ENCODE measurements at regions not wholly inside any gene's neighbourhood (a gene's known extent, or its start where the extent isn't known, plus 50 kb on each side); places are given as distances from the start of the nearest gene placed in this dataset.

DNA sequence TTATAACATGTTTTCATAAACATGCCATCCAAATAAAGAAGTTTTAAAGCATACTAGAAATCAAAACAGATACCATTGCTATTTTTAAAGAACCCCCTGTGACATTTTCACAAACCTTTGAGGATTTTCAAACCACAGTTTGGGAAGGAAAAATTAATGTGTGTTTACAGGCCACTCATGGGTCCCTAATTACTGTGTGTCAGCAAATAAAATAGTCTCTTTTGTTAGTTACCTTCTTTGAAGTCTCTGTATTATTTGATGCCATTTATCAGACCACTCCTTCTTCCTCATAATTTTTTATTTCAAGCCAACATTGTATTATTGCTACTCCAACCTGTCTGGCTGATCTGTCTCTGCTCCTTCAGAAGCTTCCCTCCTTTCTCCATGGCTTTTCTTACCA, 72.6 kb upstream of the TET2 start:
- Histone ChIP-seq H3K27ac (ENCODE audit: low read depth in 1 of 2, low read length in 2 of 2) (no peak overlapping the region), H3K36me3 (ENCODE audit: control insufficient read depth in 1 of 2, insufficient read depth in 2 of 2, low read length in 1 of 2) (no peaks in the 10 kb centered on the region), H3K27me3 (ENCODE audit: control insufficient read depth in 1 of 2, insufficient read depth in 2 of 2, low read length in 1 of 2) (peaks cover 0 to 3% of the 10 kb centered on the region in 2 donors), H3K9me3 (ENCODE audit: control insufficient read depth, low read length) (no peaks in the 10 kb centered on the region), H3K4me3 (ENCODE audit: low read length in 2 of 2) (no peak overlapping the region), H3K4me1 (ENCODE audit: control insufficient read depth in 1 of 2, insufficient read depth in 2 of 2, low read length in 2 of 2) (no peaks in the 10 kb centered on the region)
- intact Hi-C loops (cut with DNase I): no loop called here
- ATAC-seq (ENCODE audit: low FRiP score) (no peak), DNase-seq (no peak)

DNA sequence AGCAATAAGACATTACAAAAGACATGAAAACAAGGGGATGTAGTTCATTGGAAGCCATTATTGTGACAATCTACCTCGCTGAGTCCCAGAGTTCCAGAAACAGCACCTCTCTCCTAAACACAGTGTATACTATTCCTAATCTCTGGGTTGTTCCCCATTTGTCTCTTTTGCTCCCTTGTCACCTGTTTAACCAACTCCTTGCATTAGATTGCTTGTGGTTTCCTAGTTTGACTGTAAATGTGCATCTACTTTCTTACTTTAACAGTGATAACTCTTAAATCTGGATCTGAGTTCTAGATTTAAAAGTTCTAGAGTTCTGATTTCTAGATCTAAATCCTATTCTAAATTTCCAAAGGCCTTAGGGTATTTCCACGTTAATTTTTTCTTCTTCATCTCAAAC, 71.6 kb upstream of the TET2 start:
- H3K4me1 ChIP-seq (ENCODE audit: control insufficient read depth in 1 of 2, insufficient read depth in 2 of 2, low read length in 2 of 2): no peaks in the 10 kb centered on the region

DNA sequence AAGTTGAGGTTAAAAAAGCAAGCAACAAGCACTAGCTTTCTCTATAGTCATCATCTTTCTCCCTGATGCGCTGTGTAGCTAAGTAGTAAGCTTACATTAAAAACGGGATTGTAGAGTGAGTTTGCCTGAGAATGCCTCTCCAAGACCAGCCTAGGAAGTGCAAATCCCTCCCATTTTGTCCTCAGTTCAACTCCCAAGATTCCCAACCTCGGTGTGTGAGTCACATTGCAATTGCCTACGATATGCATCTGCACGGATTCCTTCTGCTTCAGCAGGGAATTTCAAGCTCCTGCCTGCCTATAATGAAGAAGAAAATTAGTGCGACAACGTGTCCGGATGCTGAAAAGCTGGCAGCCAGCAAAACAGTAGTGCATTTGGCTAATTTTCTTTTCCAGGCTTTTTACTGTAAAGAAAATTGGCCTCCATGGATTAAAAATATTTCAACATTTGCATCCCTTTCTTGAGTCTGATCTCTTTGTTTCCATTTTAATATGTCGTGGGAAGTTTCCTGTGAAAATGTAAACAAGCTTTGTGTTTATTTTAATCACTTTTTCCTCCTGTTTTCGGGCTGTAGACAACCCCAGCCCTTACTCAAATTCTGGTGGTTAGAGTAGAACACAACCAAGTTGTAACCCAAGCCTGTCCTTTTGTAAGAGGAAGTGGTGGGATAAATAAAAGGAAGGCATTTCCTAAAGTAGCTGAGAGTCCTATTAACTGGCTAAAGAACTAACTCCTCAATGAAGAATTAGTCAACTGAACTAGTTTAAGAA, 58.4 kb upstream of the TET2 start:
- intact Hi-C loops (cut with DNase I): no loop called here
- DNase-seq (no peak), ATAC-seq (ENCODE audit: low FRiP score) (peak; percentile 70)
- WGBS, 2 donors: 26 to 27% methylated on average over 10 of the region's 10 CpGs
- Histone ChIP-seq H3K9me3 (ENCODE audit: control insufficient read depth, low read length) (no peaks in the 10 kb centered on the region), H3K4me3 (ENCODE audit: low read length in 2 of 2) (no peak overlapping the region), H3K4me1 (ENCODE audit: control insufficient read depth in 1 of 2, insufficient read depth in 2 of 2, low read length in 2 of 2) (peaks cover 0 to 1% of the 10 kb centered on the region in 2 donors), H3K36me3 (ENCODE audit: control insufficient read depth in 1 of 2, insufficient read depth in 2 of 2, low read length in 1 of 2) (no peaks in the 10 kb centered on the region), H3K27me3 (ENCODE audit: control insufficient read depth in 1 of 2, insufficient read depth in 2 of 2, low read length in 1 of 2) (no peaks in the 10 kb centered on the region), H3K27ac (ENCODE audit: low read depth in 1 of 2, low read length in 2 of 2) (no peak overlapping the region)

More for the DNA sequence above, 71.6 kb upstream of the TET2 start:
- no peak for DNase-seq
- Histone ChIP-seq H3K36me3 (ENCODE audit: control insufficient read depth in 1 of 2, insufficient read depth in 2 of 2, low read length in 1 of 2) (no peaks in the 10 kb centered on the region), H3K9me3 (ENCODE audit: control insufficient read depth, low read length) (no peaks in the 10 kb centered on the region), H3K27ac (ENCODE audit: low read depth in 1 of 2, low read length in 2 of 2) (no peak overlapping the region), H3K4me3 (ENCODE audit: low read length in 2 of 2) (no peak overlapping the region), H3K27me3 (ENCODE audit: control insufficient read depth in 1 of 2, insufficient read depth in 2 of 2, low read length in 1 of 2) (peaks cover 0 to 3% of the 10 kb centered on the region in 2 donors)
- intact Hi-C loops (cut with DNase I): no loop called here
- WGBS, 2 donors: 61 to 68% methylated on average over 2 of the region's 2 CpGs
- no peak for ATAC-seq (ENCODE audit: low FRiP score)

DNA sequence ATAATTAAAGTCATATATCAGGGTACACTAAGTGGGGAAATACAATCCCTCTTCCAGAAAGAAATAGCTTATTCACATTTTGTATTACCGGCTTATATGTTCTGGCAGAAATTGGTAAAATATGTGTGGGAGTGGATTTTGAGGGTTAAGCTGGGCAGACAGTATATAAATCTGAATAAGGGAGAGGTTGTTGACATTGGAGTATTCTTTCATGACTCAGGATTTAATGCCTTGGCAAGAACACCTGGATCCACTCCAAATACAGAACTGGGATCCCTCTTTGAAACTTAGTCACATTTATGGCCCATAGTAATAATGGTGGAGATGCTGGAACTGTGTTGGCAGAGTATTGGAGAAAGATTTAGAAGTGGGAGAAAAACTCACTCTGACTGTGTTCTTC, 54.3 kb upstream of the TET2 start:
- no peak overlapping the region for H3K27ac ChIP-seq (ENCODE audit: low read depth in 1 of 2, low read length in 2 of 2)
- no peaks in the 10 kb centered on the region for H3K36me3 ChIP-seq (ENCODE audit: control insufficient read depth in 1 of 2, insufficient read depth in 2 of 2, low read length in 1 of 2)
- H3K9me3 ChIP-seq (ENCODE audit: control insufficient read depth, low read length): no peaks in the 10 kb centered on the region
- intact Hi-C loops (cut with DNase I): no loop called here
- WGBS, 2 donors: 64 to 72% methylated on average over 1 of the region's 1 CpG
- H3K4me3 ChIP-seq (ENCODE audit: low read length in 2 of 2): no peak overlapping the region
- ATAC-seq (ENCODE audit: low FRiP score) (no peak), DNase-seq (no peak)
- H3K4me1 ChIP-seq (ENCODE audit: control insufficient read depth in 1 of 2, insufficient read depth in 2 of 2, low read length in 2 of 2): no peaks in the 10 kb centered on the region
- no peaks in the 10 kb centered on the region for H3K27me3 ChIP-seq (ENCODE audit: control insufficient read depth in 1 of 2, insufficient read depth in 2 of 2, low read length in 1 of 2)

DNA sequence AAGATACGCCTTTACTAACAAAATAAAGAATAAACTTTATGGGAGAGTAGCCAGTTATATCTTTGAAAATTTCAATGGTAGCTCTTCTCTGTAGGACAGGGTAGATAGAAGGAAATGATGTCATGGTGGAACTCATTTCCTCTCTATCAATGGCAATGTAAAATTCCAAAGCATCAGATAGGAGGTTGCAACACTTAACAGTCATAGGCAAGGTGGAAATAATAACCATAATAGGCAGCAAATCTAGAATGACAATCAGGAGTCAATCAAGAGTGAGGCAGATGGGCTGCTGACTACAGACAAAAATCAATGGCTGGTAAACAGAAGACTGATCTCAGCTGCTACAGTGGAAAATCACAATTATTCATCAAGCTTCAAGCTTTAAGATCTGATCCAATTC, 53.9 kb upstream of the TET2 start:
- H3K27ac ChIP-seq (ENCODE audit: low read depth in 1 of 2, low read length in 2 of 2): no peak overlapping the region
- WGBS, 2 donors: 65 to 76% methylated on average over 1 of the region's 1 CpG
- no peaks in the 10 kb centered on the region for H3K9me3 ChIP-seq (ENCODE audit: control insufficient read depth, low read length)
- no peak for DNase-seq
- H3K36me3 ChIP-seq (ENCODE audit: control insufficient read depth in 1 of 2, insufficient read depth in 2 of 2, low read length in 1 of 2): no peaks in the 10 kb centered on the region
- H3K4me1 ChIP-seq (ENCODE audit: control insufficient read depth in 1 of 2, insufficient read depth in 2 of 2, low read length in 2 of 2): no peaks in the 10 kb centered on the region
- no peaks in the 10 kb centered on the region for H3K27me3 ChIP-seq (ENCODE audit: control insufficient read depth in 1 of 2, insufficient read depth in 2 of 2, low read length in 1 of 2)
- H3K4me3 ChIP-seq (ENCODE audit: low read length in 2 of 2): no peak overlapping the region
- intact Hi-C loops (cut with DNase I): no loop called here
- no peak for ATAC-seq (ENCODE audit: low FRiP score)

DNA sequence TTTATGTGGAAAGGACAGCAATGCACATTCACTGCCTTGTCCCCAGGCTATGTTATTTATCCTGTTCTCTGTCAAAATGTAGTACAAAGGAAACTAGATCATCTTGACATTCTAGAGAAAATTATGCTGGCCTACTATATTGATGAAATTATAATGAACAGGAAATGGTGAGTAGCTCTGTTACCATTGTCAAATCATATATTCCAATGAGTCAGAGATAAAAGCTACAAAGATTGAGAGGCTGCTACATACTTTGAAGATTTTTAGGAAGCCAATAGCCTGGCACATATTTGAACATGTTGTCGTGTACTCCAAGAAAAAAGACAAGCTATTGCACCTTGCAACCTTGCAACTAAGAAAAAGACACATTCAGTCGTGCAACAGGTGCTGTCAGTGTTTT, 52.7 kb upstream of the TET2 start:
- no peak overlapping the region for H3K4me3 ChIP-seq (ENCODE audit: low read length in 2 of 2)
- no peaks in the 10 kb centered on the region for H3K36me3 ChIP-seq (ENCODE audit: control insufficient read depth in 1 of 2, insufficient read depth in 2 of 2, low read length in 1 of 2)
- H3K9me3 ChIP-seq (ENCODE audit: control insufficient read depth, low read length): no peaks in the 10 kb centered on the region
- no peak overlapping the region for H3K27ac ChIP-seq (ENCODE audit: low read depth in 1 of 2, low read length in 2 of 2)
- no peaks in the 10 kb centered on the region for H3K4me1 ChIP-seq (ENCODE audit: control insufficient read depth in 1 of 2, insufficient read depth in 2 of 2, low read length in 2 of 2)
- 66% methylated on average over 2 of the region's 2 CpGs for WGBS, 2 donors
- intact Hi-C loops (cut with DNase I): no loop called here
- DNase-seq (no peak), ATAC-seq (ENCODE audit: low FRiP score) (no peak)
- H3K27me3 ChIP-seq (ENCODE audit: control insufficient read depth in 1 of 2, insufficient read depth in 2 of 2, low read length in 1 of 2): no peaks in the 10 kb centered on the region

Data from aorta (tissue), 5 donors.